ENCODE measurements at regions not wholly inside any gene's neighbourhood (a gene's known extent, or its start where the extent isn't known, plus 50 kb on each side); places are given as distances from the start of the nearest gene placed in this dataset.

GRCh38 chr5:34525761-34526160 is 130.4 kb upstream of the RAI14 start:
- TF ChIP-seq SIN3A (IDR thresholded peaks at IDR 0.05; ENCODE audit: borderline replicate concordance, insufficient read depth, low read length) (no peak), TAF1 (IDR thresholded peaks at IDR 0.05; ENCODE audit: borderline replicate concordance, insufficient read depth, low read length) (no peak)
